Loucy (cell line): ENCODE measurements at regions not wholly inside any gene's neighbourhood (a gene's known extent, or its start where the extent isn't known, plus 50 kb on each side); places are given as distances from the start of the nearest gene placed in this dataset.

ENCODE experiments used
- EZH2phosphoT487 ChIP-seq: fragments of 200-600 bp; IDR thresholded peaks from 2 replicates; pipeline ENCODE4 v1.6.1; 2018; ENCODE audit warnings: antibody characterized with exemption, mild to moderate bottlenecking, moderate library complexity, borderline replicate concordance
- TF ChIP-seq, protein P1 (sequence below): fragments of 200-600 bp; sonication (generic); conservative IDR thresholded peaks from 2 replicates; pipeline ENCODE4 v1.5.1; 2014; ENCODE audit warnings: mild to moderate bottlenecking, antibody characterized with exemption, low read length

DNA sequence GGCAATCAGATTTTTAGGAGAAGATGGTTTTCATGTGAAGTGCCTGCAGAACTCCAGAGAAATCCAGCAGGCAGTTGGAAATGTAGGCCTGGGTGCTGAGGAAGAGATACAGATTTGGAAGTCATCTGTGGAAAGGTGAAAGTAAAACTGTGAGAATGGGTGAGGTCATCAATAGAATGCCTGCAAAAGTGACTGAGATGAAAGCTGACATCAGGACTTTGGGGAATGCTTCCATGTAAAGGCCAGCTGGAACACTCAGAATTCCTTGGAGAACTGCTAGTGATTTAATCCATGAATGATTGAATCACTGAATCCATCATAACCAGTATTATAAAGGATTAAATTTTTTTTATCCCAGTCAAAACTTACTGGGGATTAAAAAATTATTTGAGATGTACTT is 124.5 kb upstream of the GIMD1 start:
- TF ChIP-seq, protein P1, sequence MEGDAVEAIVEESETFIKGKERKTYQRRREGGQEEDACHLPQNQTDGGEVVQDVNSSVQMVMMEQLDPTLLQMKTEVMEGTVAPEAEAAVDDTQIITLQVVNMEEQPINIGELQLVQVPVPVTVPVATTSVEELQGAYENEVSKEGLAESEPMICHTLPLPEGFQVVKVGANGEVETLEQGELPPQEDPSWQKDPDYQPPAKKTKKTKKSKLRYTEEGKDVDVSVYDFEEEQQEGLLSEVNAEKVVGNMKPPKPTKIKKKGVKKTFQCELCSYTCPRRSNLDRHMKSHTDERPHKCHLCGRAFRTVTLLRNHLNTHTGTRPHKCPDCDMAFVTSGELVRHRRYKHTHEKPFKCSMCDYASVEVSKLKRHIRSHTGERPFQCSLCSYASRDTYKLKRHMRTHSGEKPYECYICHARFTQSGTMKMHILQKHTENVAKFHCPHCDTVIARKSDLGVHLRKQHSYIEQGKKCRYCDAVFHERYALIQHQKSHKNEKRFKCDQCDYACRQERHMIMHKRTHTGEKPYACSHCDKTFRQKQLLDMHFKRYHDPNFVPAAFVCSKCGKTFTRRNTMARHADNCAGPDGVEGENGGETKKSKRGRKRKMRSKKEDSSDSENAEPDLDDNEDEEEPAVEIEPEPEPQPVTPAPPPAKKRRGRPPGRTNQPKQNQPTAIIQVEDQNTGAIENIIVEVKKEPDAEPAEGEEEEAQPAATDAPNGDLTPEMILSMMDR = no peak
- no peak for TF ChIP-seq EZH2phosphoT487
